COR-L47 (cell line): ENCODE measurements at regions not wholly inside any gene's neighbourhood (a gene's known extent, or its start where the extent isn't known, plus 50 kb on each side); places are given as distances from the start of the nearest gene placed in this dataset.

Source experiments
- DNase-seq: peaks from one replicate; lab custom pipeline; 2025; lab: John Stamatoyannopoulos, UW

GRCh38 chr12:116382686-116383530 lies 105.4 kb upstream of the MED13L start:
- DNase-seq = no peak

GRCh38 chr12:116384175-116384574 lies 106.7 kb upstream of the MED13L start:
- no peak for DNase-seq

GRCh38 chr12:116384691-116385485 lies 107.4 kb upstream of the MED13L start:
- DNase-seq = no peak

GRCh38 chr12:116385486-116386217 lies 108.2 kb upstream of the MED13L start:
- no peak for DNase-seq

GRCh38 chr12:116389326-116389725 lies 111.8 kb upstream of the MED13L start:
- DNase-seq = no peak

- no peak for DNase-seq
Observed at GRCh38 chr12:116389990-116390389, 112.5 kb upstream of the MED13L start.

- DNase-seq = no peak
Observed at GRCh38 chr12:116390401-116391335, 113.2 kb upstream of the MED13L start.

GRCh38 chr12:116391501-116391900 lies 114.0 kb upstream of the MED13L start:
- no peak for DNase-seq

GRCh38 chr12:116392061-116392460 lies 114.6 kb upstream of the MED13L start:
- DNase-seq = no peak

- no peak for DNase-seq
Observed at GRCh38 chr12:116393255-116393654, 115.8 kb upstream of the MED13L start.

- no peak for DNase-seq
Observed at GRCh38 chr12:116393859-116394650, 116.6 kb upstream of the MED13L start.

- no peak for DNase-seq
Observed at GRCh38 chr12:116395396-116395795, 117.9 kb upstream of the MED13L start.

- no peak for DNase-seq
Observed at GRCh38 chr12:116397148-116397547, 119.7 kb upstream of the MED13L start.

GRCh38 chr12:116398193-116398592 lies 120.7 kb upstream of the MED13L start:
- DNase-seq = no peak

GRCh38 chr12:116399055-116399454 lies 121.6 kb upstream of the MED13L start:
- DNase-seq = no peak

GRCh38 chr12:116400636-116401372 lies 123.3 kb upstream of the MED13L start:
- no peak for DNase-seq

- DNase-seq = no peak
Observed at GRCh38 chr12:116401565-116401964, 124.1 kb upstream of the MED13L start.

GRCh38 chr12:116402163-116402939 lies 124.9 kb upstream of the MED13L start:
- DNase-seq = no peak

GRCh38 chr12:116403546-116403945 lies 126.1 kb upstream of the MED13L start:
- no peak for DNase-seq
